GM12891 (cell line): ENCODE measurements at regions not wholly inside any gene's neighbourhood (a gene's known extent, or its start where the extent isn't known, plus 50 kb on each side); places are given as distances from the start of the nearest gene placed in this dataset.

Experiments used
- POLR2A ChIP-seq: IDR thresholded peaks from 2 replicates; pipeline ENCODE4 v1.6.1; 2011; ENCODE audit warnings: low read depth, low read length, control low read depth
- POLR2AphosphoS5 ChIP-seq: IDR thresholded peaks from 2 replicates; pipeline ENCODE4 v1.6.1; 2011; ENCODE audit warnings: low read depth, low read length, control low read depth
- TAF1 ChIP-seq: IDR thresholded peaks from 2 replicates; pipeline ENCODE4 v1.6.1; 2011; ENCODE audit warnings: low read depth, low read length, control low read depth

DNA sequence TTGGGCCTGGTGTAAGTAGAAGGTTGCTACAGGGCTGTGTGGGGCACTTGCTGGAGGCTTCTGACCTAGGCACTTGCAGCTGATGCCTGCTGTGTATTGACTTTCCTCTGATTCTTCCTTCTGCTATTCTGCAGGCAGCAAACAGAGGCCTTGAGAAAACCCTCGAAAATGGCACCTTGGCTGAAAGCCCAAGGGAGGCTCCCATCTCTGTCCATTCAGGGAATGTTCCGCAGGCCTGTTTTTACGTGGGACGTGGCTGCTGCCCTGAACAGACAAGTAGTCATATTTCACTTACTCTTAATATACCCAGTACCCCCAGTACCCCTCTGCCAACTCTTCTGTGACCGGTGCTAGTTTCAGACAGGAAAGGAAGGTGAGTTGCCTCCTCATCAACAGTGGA is 664.7 kb downstream of the INHBA start:
- TF ChIP-seq POLR2AphosphoS5 (no peak), POLR2A (no peak), TAF1 (no peak)
